ENCODE measurements at regions not wholly inside any gene's neighbourhood (a gene's known extent, or its start where the extent isn't known, plus 50 kb on each side); places are given as distances from the start of the nearest gene placed in this dataset.

DNA sequence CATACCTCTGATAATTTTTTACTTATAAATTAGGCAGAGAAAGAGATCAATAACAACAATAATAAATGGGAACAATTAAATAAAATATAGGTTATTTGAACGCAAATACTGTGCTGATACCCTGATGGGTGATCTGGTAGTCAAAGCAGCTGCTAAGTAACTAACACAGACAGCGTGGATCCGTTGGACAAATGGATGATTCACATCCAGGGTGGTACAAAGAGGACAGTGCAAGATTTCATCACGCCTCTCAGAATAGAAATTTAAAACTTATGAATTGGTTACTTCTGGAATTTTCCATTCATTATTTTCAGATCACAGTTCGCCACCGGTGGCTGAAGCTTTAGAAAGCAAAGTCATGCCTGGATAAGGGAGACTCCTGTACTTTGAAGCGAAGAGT, 1066.0 kb upstream of the ADGRL3 start:
- intact Hi-C loops (cut with DNase I), result no loop called here
- no peak overlapping the region for H3K27ac ChIP-seq (replicated peaks in 1 of 4)
- WGBS, result 82% methylated on average over 7 of the region's 7 CpGs
- H3K9me3 ChIP-seq, result no peaks in the 10 kb centered on the region
- H3K27me3 ChIP-seq, result no peaks in the 10 kb centered on the region
- DNase-seq (ENCODE audit: extremely low spot score), result no peak
- TF ChIP-seq POLR2AphosphoS5 (IDR thresholded peaks at IDR 0.05), result no peak
- TF ChIP-seq EP300 (IDR thresholded peaks at IDR 0.05), result no peak
- TF ChIP-seq, protein P1, sequence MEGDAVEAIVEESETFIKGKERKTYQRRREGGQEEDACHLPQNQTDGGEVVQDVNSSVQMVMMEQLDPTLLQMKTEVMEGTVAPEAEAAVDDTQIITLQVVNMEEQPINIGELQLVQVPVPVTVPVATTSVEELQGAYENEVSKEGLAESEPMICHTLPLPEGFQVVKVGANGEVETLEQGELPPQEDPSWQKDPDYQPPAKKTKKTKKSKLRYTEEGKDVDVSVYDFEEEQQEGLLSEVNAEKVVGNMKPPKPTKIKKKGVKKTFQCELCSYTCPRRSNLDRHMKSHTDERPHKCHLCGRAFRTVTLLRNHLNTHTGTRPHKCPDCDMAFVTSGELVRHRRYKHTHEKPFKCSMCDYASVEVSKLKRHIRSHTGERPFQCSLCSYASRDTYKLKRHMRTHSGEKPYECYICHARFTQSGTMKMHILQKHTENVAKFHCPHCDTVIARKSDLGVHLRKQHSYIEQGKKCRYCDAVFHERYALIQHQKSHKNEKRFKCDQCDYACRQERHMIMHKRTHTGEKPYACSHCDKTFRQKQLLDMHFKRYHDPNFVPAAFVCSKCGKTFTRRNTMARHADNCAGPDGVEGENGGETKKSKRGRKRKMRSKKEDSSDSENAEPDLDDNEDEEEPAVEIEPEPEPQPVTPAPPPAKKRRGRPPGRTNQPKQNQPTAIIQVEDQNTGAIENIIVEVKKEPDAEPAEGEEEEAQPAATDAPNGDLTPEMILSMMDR (IDR thresholded peaks at IDR 0.05), result no peak
- no peak for TF ChIP-seq POLR2A (IDR thresholded peaks at IDR 0.05; ENCODE audit: low read depth)
- H3K36me3 ChIP-seq, result no peaks in the 10 kb centered on the region
- no peak overlapping the region for H3K4me3 ChIP-seq
- H3K4me1 ChIP-seq, result no peaks in the 10 kb centered on the region

DNA sequence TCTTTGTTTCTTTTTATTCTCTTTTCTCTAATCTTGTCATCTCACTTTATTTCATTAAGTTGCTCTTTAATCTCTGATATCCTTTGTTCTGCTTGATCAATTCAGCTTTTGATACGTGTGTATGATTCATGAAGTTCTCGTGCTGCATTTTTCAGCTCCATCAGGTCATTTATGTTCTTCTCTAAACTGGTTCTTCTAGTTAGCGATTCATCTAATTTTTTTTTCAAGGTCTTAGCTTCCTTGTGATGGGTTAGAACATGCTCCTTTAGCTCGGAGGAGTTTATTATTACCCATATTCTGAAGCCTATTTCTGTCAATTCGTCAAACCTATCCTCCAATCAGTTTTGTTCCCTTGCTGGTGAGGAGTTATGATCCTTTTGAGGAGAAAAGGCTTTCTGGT, 1045.0 kb upstream of the ADGRL3 start:
- H3K27me3 ChIP-seq, result no peaks in the 10 kb centered on the region
- WGBS, result 92% methylated on average over 5 of the region's 5 CpGs
- H3K9me3 ChIP-seq, result peaks cover 0 to 3% (median 0%) of the 10 kb centered on the region in 4 donors
- TF ChIP-seq, protein P1 (IDR thresholded peaks at IDR 0.05), result no peak
- H3K36me3 ChIP-seq, result no peaks in the 10 kb centered on the region
- intact Hi-C loops (cut with DNase I), result no loop called here
- H3K4me1 ChIP-seq, result no peaks in the 10 kb centered on the region
- H3K27ac ChIP-seq (replicated peaks in 1 of 4), result no peak overlapping the region
- H3K4me3 ChIP-seq, result no peak overlapping the region
- DNase-seq (ENCODE audit: extremely low spot score), result no peak

DNA sequence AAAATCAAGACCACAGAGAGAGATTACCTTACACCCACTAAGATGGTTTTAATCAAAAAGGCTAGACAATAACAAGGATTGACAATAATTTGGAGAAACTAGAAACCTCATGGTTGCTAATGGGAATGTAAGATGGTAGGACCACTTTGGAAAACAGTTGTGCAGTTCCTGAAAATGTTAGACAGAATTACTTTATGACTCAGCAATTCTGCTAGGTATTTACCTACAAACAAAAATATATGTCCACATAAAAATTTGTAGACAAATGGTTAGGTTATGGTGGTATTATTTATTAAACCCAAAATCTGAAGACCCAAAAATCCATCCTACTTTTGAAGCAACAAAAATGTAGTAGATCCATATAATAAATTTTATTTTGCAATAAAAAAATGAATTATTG, 1027.0 kb upstream of the ADGRL3 start:
- no peak overlapping the region for H3K4me3 ChIP-seq
- no peak overlapping the region for H3K27ac ChIP-seq (replicated peaks in 1 of 4)
- H3K4me1 ChIP-seq, result no peaks in the 10 kb centered on the region
- H3K27me3 ChIP-seq, result no peaks in the 10 kb centered on the region
- H3K9me3 ChIP-seq, result no peaks in the 10 kb centered on the region
- intact Hi-C loops (cut with DNase I), result no loop called here
- DNase-seq (ENCODE audit: extremely low spot score), result no peak
- H3K36me3 ChIP-seq, result no peaks in the 10 kb centered on the region
- TF ChIP-seq, protein P1 (IDR thresholded peaks at IDR 0.05), result no peak
- TF ChIP-seq POLR2A (IDR thresholded peaks at IDR 0.05; ENCODE audit: low read depth), result no peak
- TF ChIP-seq EP300 (IDR thresholded peaks at IDR 0.05), result no peak
- no peak for TF ChIP-seq POLR2AphosphoS5 (IDR thresholded peaks at IDR 0.05)

DNA sequence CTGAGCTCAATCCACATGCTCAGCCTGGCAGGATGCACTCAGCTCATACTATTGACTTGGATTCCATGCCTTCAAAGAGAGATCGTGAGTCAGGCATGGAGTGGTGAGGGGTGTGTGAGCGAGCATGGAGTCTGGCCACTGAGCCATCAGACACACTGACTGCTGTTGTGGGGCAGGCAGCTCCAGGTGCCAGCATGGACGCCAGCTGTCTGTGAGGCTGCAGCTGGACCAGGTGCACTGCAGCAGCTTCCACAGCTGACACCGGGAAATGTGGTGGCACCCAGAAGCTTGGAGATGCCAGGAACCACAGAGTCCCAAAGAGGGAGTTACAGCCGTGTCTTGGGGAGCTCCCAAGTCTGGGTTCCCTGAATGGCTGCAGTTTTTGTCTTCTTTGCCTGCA, 1026.4 kb upstream of the ADGRL3 start:
- WGBS, result 96% methylated on average over 3 of the region's 5 CpGs
- intact Hi-C loops (cut with DNase I), result no loop called here
- Histone ChIP-seq H3K4me3 (no peak overlapping the region), H3K27ac (replicated peaks in 1 of 4) (no peak overlapping the region), H3K9me3 (no peaks in the 10 kb centered on the region), H3K4me1 (no peaks in the 10 kb centered on the region), H3K27me3 (no peaks in the 10 kb centered on the region), H3K36me3 (no peaks in the 10 kb centered on the region)
- DNase-seq (ENCODE audit: extremely low spot score), result no peak
- no peak for TF ChIP-seq EP300 (IDR thresholded peaks at IDR 0.05)
- TF ChIP-seq, protein P1 (IDR thresholded peaks at IDR 0.05), result no peak
- TF ChIP-seq POLR2AphosphoS5 (IDR thresholded peaks at IDR 0.05), result no peak
- no peak for TF ChIP-seq POLR2A (IDR thresholded peaks at IDR 0.05; ENCODE audit: low read depth)

DNA sequence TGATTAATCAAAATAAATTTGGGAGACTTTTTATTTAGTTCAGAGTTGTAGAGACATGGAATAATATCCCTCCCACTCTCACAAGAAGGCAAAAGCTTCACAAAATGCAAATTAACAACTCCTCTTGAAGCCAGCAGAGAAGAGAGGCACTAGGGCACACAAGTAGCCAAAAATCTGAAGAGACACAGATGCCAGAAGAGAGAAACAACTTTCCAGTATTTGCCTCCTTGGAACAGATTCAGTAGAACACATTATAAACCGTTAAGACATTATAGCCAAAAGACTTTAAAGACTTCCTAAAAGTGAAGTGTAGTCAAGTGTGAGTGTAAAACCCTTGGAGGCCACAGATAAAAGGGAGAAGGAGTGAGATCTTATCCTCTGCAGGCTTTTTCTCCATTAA, 1024.9 kb upstream of the ADGRL3 start:
- no peaks in the 10 kb centered on the region for H3K27me3 ChIP-seq
- H3K36me3 ChIP-seq, result no peaks in the 10 kb centered on the region
- intact Hi-C loops (cut with DNase I), result no loop called here
- no peak overlapping the region for H3K27ac ChIP-seq (replicated peaks in 1 of 4)
- no peak for DNase-seq (ENCODE audit: extremely low spot score)
- 53% methylated on average over 1 of the region's 1 CpG for WGBS
- H3K4me1 ChIP-seq, result no peaks in the 10 kb centered on the region
- TF ChIP-seq POLR2A (IDR thresholded peaks at IDR 0.05; ENCODE audit: low read depth) (no peak), POLR2AphosphoS5 (IDR thresholded peaks at IDR 0.05) (no peak), EP300 (IDR thresholded peaks at IDR 0.05) (no peak)
- TF ChIP-seq, protein P1 (IDR thresholded peaks at IDR 0.05), result no peak
- no peaks in the 10 kb centered on the region for H3K9me3 ChIP-seq
- H3K4me3 ChIP-seq, result no peak overlapping the region
